DND-41 (cell line): ENCODE measurements at regions not wholly inside any gene's neighbourhood (a gene's known extent, or its start where the extent isn't known, plus 50 kb on each side); places are given as distances from the start of the nearest gene placed in this dataset.

Experiments used
- EZH2 ChIP-seq: IDR thresholded peaks from 3 replicates; pipeline ENCODE4 v1.6.1; 2012; ENCODE audit warnings: borderline replicate concordance, low read depth, mild to moderate bottlenecking, moderate library complexity, low read length, inconsistent platforms; ENCODE audit not compliant: severe bottlenecking
- TF ChIP-seq, protein P1 (sequence below): IDR thresholded peaks from 2 replicates; pipeline ENCODE4 v1.5.1; 2012; ENCODE audit warnings: borderline replicate concordance, low read length, moderate library complexity, mild to moderate bottlenecking; ENCODE audit not compliant: poor library complexity, severe bottlenecking; ENCODE audit errors: extremely low read depth

DNA sequence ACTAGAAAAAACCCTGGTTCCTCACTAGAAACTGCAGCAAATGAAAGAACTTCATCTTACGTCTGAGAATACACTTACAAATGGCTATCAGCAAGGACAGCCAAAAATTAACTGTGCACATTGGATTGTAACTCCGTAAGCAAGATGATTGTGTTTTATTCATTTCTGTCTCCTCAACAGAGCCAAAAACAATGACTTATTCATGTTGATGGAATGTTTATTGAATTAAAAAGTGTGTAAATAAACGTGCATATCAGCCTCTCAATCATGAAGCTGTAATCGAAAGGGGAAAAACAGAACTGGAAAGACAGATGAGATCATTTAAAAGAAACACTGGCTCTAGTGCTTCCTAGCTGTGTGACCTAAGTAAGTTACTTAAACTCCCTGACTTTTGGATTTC lies 307.5 kb upstream of the ZC3H12C start:
- TF ChIP-seq, protein P1, sequence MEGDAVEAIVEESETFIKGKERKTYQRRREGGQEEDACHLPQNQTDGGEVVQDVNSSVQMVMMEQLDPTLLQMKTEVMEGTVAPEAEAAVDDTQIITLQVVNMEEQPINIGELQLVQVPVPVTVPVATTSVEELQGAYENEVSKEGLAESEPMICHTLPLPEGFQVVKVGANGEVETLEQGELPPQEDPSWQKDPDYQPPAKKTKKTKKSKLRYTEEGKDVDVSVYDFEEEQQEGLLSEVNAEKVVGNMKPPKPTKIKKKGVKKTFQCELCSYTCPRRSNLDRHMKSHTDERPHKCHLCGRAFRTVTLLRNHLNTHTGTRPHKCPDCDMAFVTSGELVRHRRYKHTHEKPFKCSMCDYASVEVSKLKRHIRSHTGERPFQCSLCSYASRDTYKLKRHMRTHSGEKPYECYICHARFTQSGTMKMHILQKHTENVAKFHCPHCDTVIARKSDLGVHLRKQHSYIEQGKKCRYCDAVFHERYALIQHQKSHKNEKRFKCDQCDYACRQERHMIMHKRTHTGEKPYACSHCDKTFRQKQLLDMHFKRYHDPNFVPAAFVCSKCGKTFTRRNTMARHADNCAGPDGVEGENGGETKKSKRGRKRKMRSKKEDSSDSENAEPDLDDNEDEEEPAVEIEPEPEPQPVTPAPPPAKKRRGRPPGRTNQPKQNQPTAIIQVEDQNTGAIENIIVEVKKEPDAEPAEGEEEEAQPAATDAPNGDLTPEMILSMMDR, result no peak
- TF ChIP-seq EZH2, result no peak
